ENCODE measurements at regions not wholly inside any gene's neighbourhood (a gene's known extent, or its start where the extent isn't known, plus 50 kb on each side); places are given as distances from the start of the nearest gene placed in this dataset.

DNA sequence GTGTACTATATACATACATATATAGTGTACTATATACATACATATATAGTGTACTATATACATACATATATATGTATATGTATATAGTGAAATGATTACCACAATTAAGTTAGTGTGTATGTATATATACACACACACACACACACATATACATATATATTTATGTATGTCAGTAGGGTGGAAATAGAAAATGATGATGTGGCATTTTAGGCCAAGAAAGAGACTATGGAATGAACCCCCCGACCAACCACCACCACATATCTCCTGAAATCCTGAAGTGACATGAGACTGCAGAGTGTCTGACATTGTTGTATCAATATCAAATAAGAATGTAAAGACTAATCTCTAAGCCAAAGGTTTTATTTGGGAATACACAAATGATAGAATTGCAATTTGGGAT, 107.6 kb downstream of the RFC3 start:
- TF ChIP-seq TAF1 (IDR thresholded peaks at IDR 0.05; ENCODE audit: borderline replicate concordance, low read depth, low read length) (no peak), POLR2A (IDR thresholded peaks at IDR 0.05; ENCODE audit: low read depth, low read length) (no peak), POLR2AphosphoS5 (IDR thresholded peaks at IDR 0.05; ENCODE audit: low read depth, low read length) (no peak)
